GM18502 (cell line): ENCODE measurements at regions not wholly inside any gene's neighbourhood (a gene's known extent, or its start where the extent isn't known, plus 50 kb on each side); places are given as distances from the start of the nearest gene placed in this dataset.

Experiments used
- ATAC-seq: cut with Tn5 transposase; IDR thresholded peaks from one replicate; pipeline ENCODE4 v1.9.1; 2021; ENCODE audit warnings: mild to moderate bottlenecking; ENCODE audit not compliant: unreplicated experiment, poor library complexity

DNA sequence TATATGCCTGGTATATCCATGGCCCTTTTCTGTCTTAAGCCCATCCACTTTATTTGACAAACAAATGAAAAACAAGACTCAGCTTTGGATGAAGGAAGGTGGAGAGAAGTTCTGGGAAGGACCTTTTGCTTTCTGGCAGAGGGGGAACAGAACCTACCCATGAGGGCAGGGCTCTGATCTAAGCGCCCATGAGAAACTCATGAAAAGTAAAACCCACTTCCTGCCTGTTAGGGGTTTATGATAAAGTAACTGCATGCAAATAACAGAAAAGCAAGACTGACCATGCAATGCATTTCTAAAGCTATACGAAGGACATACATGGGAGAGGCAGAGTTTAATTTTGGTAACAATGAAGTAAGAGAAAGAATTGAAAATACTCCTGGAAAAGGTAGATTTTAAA, 181.9 kb upstream of the ADRA1B start:
- no peak for ATAC-seq

DNA sequence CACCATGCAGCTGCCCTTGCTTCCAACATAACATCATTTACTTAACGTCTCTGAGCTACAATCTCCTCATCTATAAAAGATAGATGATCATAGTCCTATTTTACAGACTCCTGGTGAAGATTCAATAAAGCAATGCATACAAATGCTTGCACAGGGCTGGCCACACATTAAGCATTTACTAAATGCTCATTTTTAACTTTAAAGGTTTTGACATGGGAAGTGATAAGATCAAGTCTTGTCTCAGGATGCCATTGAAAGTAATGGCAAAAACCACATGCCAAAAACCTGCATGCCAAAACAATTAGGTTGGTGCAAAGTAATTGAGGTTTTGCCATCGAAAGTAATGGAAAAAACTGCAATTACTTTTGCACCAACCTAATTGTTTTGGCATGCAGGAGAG, 181.2 kb upstream of the ADRA1B start:
- ATAC-seq = no peak

- no peak for ATAC-seq
Measured at GRCh38 chr5:159735749-159736660, 180.3 kb upstream of the ADRA1B start.

- ATAC-seq = no peak
Measured at GRCh38 chr5:159736844-159737243, 179.4 kb upstream of the ADRA1B start.

DNA sequence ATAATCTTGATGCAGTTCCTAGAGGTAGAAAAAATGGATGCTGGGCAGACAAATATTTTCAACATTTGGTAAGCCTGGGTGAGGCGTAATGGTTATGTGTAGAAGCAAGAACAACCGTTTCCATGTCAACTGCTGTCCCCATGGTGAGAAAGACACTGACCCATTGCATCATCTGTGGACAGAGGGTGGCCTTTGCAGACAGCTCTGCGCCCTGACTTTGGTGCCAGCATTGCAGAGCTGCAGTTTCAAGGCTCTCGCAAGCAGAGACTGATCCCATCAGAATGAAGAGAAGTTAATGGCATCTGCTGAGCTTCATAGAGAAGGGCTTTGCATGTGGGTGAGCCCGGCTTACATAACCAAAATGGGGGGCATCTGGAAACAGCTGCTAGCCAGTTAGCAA, 179.0 kb upstream of the ADRA1B start:
- no peak for ATAC-seq

DNA sequence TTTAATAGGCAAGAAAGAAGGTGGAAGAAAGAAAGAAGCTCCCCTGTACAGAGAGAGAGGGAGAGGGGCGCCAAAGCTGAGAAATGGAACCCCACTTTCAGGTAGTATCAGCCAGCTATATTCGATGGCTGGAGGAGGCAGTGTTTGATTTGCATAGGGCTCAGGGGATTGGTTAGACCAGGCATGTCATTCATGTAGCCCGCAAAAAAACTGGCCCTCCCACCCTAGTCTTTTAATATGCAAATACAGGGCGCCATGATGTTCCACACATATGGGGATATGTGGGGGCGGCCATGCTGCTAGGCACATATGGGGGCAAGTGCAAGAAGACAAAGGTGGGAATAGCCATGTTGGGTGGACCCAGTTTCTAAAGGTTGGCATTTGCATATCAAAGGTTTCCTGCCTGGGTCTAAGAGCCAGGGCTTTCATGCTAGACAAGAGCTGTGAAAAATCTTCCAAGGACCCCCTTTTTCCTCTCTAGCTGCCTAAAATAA, 174.4 kb upstream of the ADRA1B start:
- ATAC-seq = no peak

DNA sequence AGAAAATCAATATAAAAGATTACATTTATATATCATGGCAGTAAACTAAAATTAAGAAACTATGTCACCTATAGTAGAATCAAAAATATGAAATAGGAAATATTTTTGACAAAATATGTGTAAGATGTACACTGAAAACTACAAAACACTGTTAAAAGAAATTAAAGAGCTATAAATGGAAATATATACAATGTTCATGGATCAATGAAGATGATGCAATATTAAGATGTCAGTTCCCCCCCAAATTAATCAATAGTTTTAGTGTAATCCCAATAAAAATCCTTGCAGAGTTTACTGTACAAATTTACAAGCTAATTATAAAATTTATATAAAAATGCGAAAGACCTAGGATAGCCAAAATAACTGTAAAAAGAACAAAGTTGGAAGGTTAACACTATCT, 173.0 kb upstream of the ADRA1B start:
- no peak for ATAC-seq

GRCh38 chr5:159746707-159747106, 169.6 kb upstream of the ADRA1B start:
- ATAC-seq = no peak

DNA sequence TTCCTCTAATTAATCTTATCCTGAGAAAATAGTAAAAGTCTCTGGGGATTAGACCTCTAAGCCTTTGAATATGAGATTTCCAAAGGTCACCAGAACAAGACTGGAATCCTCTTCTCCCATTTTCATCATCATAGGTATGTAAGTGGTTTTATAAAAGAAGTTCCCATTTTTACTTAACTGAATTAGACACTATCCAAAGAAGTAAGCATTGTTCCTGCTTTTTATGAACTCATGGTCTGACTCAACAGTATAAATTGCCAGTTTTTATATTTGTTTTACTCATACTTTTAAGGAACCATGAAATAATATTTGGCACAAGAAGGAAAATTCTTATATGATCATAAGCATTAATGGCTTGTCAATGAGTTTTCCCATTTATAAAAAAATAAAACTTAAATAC, 167.1 kb upstream of the ADRA1B start:
- ATAC-seq = no peak

GRCh38 chr5:159750226-159750625, 166.1 kb upstream of the ADRA1B start:
- ATAC-seq = no peak

DNA sequence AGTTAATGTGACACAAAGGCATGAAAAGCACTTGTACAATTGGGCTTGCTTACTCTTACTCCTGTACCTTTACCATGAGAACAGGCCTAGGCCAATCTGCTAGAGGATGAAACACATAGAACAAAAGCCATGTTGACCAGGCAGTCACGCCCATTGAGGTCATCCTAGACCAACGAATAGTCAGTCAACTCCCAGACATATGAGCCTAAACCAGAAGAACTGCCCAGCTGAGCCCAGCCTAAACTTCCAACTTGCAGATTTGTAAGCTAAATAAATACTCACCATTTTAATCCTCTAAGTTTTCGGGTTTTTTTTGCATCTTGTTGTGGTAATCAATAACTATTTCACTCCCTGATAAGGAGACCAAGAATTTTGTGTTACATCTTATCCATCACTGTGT, 164.8 kb upstream of the ADRA1B start:
- no peak for ATAC-seq

GRCh38 chr5:159752622-159753275, 163.5 kb upstream of the ADRA1B start:
- no peak for ATAC-seq

GRCh38 chr5:159758189-159758588, 158.1 kb upstream of the ADRA1B start:
- ATAC-seq = no peak

- ATAC-seq = no peak
Measured at GRCh38 chr5:159759791-159760290, 156.4 kb upstream of the ADRA1B start.

DNA sequence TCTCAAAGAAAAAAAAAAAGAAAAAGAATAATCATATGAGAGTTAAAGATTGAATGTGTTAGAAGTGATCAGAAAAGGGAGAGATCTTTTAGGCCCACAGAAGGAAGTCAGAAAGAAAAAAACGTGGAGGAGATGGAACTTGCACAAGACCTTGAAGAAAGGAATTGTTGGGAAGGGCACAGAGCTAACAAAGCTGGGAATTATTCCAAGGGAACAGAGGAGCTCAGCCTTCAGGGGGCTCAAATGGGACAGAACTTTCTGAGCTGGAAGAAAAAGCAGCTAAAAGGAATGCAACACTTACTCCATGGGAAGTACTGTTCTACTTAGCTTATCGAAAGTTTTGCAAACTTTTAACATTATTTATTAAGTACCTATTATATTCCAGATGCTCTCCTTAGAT, 153.4 kb upstream of the ADRA1B start:
- ATAC-seq = no peak

GRCh38 chr5:159763562-159763961, 152.7 kb upstream of the ADRA1B start:
- ATAC-seq = no peak

DNA sequence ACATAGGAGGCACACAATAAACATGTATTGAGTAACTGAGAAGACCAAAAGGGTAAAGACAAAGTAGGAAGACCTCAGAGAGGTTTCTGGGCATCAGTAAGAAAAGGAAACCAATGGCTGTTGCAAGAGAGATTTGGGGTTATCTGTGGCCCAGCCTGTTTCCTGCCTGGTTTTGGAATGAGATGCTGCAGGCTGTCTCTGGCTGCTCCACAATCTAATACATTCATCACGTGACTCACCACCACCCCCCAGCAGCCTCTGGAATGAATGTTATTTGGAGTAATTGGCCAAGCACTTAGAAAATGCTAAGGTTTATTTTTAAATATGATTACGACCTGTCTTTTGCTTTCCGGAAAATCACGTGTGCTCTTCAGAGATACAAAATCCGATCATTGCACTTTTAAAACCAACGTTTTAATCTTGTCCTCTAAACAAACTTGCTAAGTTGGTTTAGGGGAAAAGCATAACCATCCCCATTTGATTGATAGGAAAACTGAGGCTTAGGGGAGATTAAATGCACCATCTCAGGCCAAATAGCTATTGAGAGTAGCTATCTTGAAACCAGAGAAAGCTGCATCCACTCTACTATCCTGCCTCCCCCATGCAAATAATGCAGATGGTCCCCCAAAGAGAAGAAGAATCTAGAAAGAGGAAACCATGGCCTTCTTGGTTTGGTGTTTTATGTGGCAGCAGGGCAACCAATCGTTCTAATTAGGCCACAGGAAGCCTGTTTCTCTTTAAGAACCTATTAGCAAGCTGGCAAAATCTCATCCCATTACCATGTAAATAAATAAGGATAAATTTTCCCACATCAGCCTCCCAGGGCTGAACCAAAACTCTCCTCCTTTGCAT, 151.8 kb upstream of the ADRA1B start:
- no peak for ATAC-seq

- ATAC-seq = no peak
Measured at GRCh38 chr5:159765135-159765433, 151.2 kb upstream of the ADRA1B start.

- no peak for ATAC-seq
Measured at GRCh38 chr5:159765760-159766517, 150.3 kb upstream of the ADRA1B start.

DNA sequence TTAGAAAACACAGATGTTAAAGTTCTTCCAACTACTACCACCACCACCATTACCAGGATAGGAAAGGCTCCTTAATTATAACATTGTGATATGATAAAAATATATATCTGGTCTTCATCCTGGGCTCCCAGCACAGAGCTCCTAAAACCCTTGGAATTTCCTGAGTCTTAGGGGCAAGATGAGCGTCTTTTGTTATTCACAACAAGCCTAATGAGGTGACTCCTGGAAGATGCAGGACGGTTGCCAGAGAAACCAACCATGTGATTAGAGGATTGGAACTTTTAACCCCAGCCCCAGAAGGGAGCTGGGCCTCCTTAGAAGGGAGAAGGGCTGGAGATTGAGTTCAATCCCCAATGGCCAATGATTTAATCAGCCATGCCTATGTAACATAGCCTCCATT, 148.0 kb upstream of the ADRA1B start:
- ATAC-seq = no peak
